Endodermal cell (in vitro differentiated cells): ENCODE measurements at regions not wholly inside any gene's neighbourhood (a gene's known extent, or its start where the extent isn't known, plus 50 kb on each side); places are given as distances from the start of the nearest gene placed in this dataset.

Experiments
- DNase-seq: peaks from one replicate; pipeline ENCODE4 v3.0.0-alpha.2; 2017
- H3K27ac ChIP-seq: 2 replicates; pipeline ENCODE4 v1.5.1; 2013; ENCODE audit warnings: mild to moderate bottlenecking, low read depth, low read length, moderate library complexity
- H3K27me3 ChIP-seq: 2 replicates; pipeline ENCODE4 v1.6.1; 2013; ENCODE audit warnings: mild to moderate bottlenecking, low read length, moderate library complexity; ENCODE audit not compliant: insufficient read depth, control insufficient read depth, poor library complexity, severe bottlenecking
- H3K36me3 ChIP-seq: 2 replicates; pipeline ENCODE4 v1.7.0; 2013; ENCODE audit warnings: mild to moderate bottlenecking, low read length, moderate library complexity; ENCODE audit not compliant: control insufficient read depth, insufficient read depth
- H3K4me1 ChIP-seq: one replicate; pipeline ENCODE4 v1.7.0; 2013; ENCODE audit warnings: low read length; ENCODE audit not compliant: control insufficient read depth, insufficient read depth
- H3K4me3 ChIP-seq: 2 replicates; pipeline ENCODE4 v1.5.1; 2013; ENCODE audit warnings: mild to moderate bottlenecking, low read length, moderate library complexity
- H3K9ac ChIP-seq: 2 replicates; pipeline ENCODE4 v1.6.1; 2013; ENCODE audit warnings: mild to moderate bottlenecking, low read length, moderate library complexity; ENCODE audit not compliant: poor library complexity, severe bottlenecking; ENCODE audit errors: extremely low read depth
- H3K9me3 ChIP-seq: 2 replicates; pipeline ENCODE4 v1.6.1; 2013; ENCODE audit warnings: mild to moderate bottlenecking, low read length, moderate library complexity; ENCODE audit not compliant: control insufficient read depth
- H3K27ac Mint-ChIP-seq: 2 replicates; pipeline ENCODE4 v1.8.0; 2020; ENCODE audit warnings: mixed read lengths
- H3K27me3 Mint-ChIP-seq: 2 replicates; pipeline ENCODE4 v1.8.0; 2021; ENCODE audit warnings: mild to moderate bottlenecking, mixed read lengths; ENCODE audit not compliant: insufficient read depth
- H3K36me3 Mint-ChIP-seq: 2 replicates; pipeline ENCODE4 v1.8.0; 2020; ENCODE audit warnings: low read depth, mixed read lengths
- H3K4me1 Mint-ChIP-seq: 2 replicates; pipeline ENCODE4 v1.8.0; 2020; ENCODE audit warnings: mixed read lengths
- H3K4me3 Mint-ChIP-seq: 2 replicates; pipeline ENCODE4 v1.8.0; 2020; ENCODE audit warnings: mild to moderate bottlenecking, moderate library complexity, mixed read lengths
- H3K9me3 Mint-ChIP-seq: 2 replicates; pipeline ENCODE4 v1.8.0; 2020; ENCODE audit warnings: mild to moderate bottlenecking, mixed read lengths
- WGBS, 2 experiments: methylation state at CpG; one replicate each; pipeline versions ENCODE4 v1.1.5 to v1.1.7; 2013; ENCODE audit warnings: missing lambda C conversion rate in 2 of 2, mixed read lengths in 1 of 2; ENCODE audit not compliant: insufficient coverage in 1 of 2, insufficient read length in 1 of 2; 5-methylcytosine and 5-hydroxymethylcytosine counted together
- TF ChIP-seq, protein P1 (sequence below): fragments of 200-600 bp; sonication (generic); conservative IDR thresholded peaks from 2 replicates; pipeline ENCODE4 v1.5.0; 2021; ENCODE audit warnings: antibody characterized with exemption, mild to moderate bottlenecking

DNA sequence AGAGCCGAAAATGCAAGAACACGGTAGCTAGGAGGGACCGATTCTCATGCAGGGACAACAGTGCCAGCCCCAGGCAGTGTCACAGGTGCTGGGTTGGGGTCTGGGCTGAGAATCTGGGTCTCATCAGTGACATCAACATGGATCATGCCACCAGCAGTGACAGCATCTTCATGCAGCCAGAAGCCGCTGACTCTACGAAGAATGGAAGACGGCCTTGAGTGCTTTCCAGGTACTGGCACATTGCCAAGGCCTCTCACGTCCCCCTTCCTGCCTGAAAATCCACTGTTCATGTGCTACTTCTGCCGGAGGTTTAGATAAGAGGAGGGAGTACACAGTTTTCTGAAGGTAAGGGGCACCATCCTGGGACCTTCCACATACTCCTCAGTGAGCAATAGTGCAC is 141.1 kb upstream of the FOXQ1 start:
- no peaks in the 10 kb centered on the region for H3K4me1 ChIP-seq
- Mint-ChIP-seq H3K9me3 (peaks cover 7% of the 10 kb centered on the region), H3K27ac (no peak overlapping the region), H3K4me3 (no peak overlapping the region), H3K36me3 (no peaks in the 10 kb centered on the region), H3K27me3 (peaks cover 27% of the 10 kb centered on the region), H3K4me1 (no peaks in the 10 kb centered on the region)
- no peak overlapping the region for H3K9ac ChIP-seq
- TF ChIP-seq, protein P1, sequence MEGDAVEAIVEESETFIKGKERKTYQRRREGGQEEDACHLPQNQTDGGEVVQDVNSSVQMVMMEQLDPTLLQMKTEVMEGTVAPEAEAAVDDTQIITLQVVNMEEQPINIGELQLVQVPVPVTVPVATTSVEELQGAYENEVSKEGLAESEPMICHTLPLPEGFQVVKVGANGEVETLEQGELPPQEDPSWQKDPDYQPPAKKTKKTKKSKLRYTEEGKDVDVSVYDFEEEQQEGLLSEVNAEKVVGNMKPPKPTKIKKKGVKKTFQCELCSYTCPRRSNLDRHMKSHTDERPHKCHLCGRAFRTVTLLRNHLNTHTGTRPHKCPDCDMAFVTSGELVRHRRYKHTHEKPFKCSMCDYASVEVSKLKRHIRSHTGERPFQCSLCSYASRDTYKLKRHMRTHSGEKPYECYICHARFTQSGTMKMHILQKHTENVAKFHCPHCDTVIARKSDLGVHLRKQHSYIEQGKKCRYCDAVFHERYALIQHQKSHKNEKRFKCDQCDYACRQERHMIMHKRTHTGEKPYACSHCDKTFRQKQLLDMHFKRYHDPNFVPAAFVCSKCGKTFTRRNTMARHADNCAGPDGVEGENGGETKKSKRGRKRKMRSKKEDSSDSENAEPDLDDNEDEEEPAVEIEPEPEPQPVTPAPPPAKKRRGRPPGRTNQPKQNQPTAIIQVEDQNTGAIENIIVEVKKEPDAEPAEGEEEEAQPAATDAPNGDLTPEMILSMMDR = no peak
- H3K27ac ChIP-seq = no peak overlapping the region
- DNase-seq = no peak
- peaks cover 24% of the 10 kb centered on the region for H3K27me3 ChIP-seq
- H3K9me3 ChIP-seq = no peaks in the 10 kb centered on the region
- H3K4me3 ChIP-seq = no peak overlapping the region
- WGBS, 2 experiments = 93 to 100% methylated on average over 4 to 8 of the region's 8 CpGs
- no peaks in the 10 kb centered on the region for H3K36me3 ChIP-seq

DNA sequence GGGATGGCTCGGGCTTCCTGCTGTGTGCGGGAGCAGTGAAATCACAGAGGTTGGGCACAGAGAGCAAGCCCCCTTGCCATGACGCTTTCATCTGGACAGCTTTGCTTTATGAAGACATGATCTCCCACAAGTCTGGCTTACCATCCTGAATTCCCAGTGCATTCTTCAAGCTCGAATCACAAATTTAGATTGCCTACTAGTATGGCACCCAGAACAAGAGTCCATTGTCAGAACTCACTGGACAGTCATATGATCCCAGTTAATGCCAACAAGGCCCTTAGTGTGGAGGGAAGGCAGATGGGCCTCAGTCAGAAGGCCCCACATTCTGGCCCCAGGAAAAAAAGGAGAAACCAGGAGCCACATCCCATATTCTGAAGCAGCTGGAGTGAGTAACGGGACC is 147.3 kb upstream of the FOXQ1 start:
- no peak overlapping the region for H3K27ac Mint-ChIP-seq
- whole genome bisulfite sequencing, 2 experiments = 90 to 100% methylated on average over 4 to 5 of the region's 5 CpGs
- peaks cover 57% of the 10 kb centered on the region for H3K27me3 Mint-ChIP-seq
- H3K9ac ChIP-seq = no peak overlapping the region
- no peak overlapping the region for H3K27ac ChIP-seq
- H3K27me3 ChIP-seq = peaks cover 58% of the 10 kb centered on the region
- no peaks in the 10 kb centered on the region for H3K36me3 ChIP-seq
- peaks cover 2% of the 10 kb centered on the region for H3K9me3 ChIP-seq
- TF ChIP-seq, protein P1 = no peak
- H3K4me3 ChIP-seq = no peak overlapping the region
- no peaks in the 10 kb centered on the region for H3K36me3 Mint-ChIP-seq
- peaks cover 15% of the 10 kb centered on the region for H3K4me1 Mint-ChIP-seq
- H3K9me3 Mint-ChIP-seq = no peaks in the 10 kb centered on the region
- H3K4me3 Mint-ChIP-seq = no peak overlapping the region
- H3K4me1 ChIP-seq = peaks cover 4% of the 10 kb centered on the region
- no peak for DNase-seq

DNA sequence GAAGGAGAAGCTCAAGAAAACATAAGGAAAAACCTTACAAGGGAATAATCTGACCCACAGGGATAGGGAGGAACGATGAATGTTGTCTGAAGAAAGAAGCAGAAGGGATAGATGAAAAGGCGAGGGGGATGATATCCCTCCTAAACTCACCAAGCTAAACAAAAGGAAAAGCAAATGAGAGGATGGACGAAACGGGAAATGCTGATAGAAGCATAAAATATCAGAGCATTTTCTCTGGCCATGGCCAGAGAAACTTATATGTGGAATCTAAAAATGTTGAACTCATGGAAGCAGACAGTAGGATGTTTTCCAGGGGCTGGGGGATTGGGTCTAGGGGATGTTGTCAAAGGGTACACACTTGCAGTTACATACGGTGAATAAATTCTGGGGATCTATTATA is 148.4 kb upstream of the FOXQ1 start:
- WGBS, 2 experiments = 96% methylated on average over 3 to 4 of the region's 5 CpGs
- Mint-ChIP-seq H3K27me3 (peaks cover 52% of the 10 kb centered on the region), H3K9me3 (peaks cover 4% of the 10 kb centered on the region), H3K27ac (no peak overlapping the region), H3K4me3 (no peak overlapping the region), H3K4me1 (peaks cover 15% of the 10 kb centered on the region), H3K36me3 (no peaks in the 10 kb centered on the region)
- peaks cover 12% of the 10 kb centered on the region for H3K9me3 ChIP-seq
- DNase-seq = no peak
- peaks cover 4% of the 10 kb centered on the region for H3K4me1 ChIP-seq
- TF ChIP-seq, protein P1 = no peak
- no peak overlapping the region for H3K4me3 ChIP-seq
- H3K27ac ChIP-seq = no peak overlapping the region
- H3K36me3 ChIP-seq = no peaks in the 10 kb centered on the region
- no peak overlapping the region for H3K9ac ChIP-seq
- peaks cover 53% of the 10 kb centered on the region for H3K27me3 ChIP-seq
